ENCODE measurements at regions not wholly inside any gene's neighbourhood (a gene's known extent, or its start where the extent isn't known, plus 50 kb on each side); places are given as distances from the start of the nearest gene placed in this dataset.

DNA sequence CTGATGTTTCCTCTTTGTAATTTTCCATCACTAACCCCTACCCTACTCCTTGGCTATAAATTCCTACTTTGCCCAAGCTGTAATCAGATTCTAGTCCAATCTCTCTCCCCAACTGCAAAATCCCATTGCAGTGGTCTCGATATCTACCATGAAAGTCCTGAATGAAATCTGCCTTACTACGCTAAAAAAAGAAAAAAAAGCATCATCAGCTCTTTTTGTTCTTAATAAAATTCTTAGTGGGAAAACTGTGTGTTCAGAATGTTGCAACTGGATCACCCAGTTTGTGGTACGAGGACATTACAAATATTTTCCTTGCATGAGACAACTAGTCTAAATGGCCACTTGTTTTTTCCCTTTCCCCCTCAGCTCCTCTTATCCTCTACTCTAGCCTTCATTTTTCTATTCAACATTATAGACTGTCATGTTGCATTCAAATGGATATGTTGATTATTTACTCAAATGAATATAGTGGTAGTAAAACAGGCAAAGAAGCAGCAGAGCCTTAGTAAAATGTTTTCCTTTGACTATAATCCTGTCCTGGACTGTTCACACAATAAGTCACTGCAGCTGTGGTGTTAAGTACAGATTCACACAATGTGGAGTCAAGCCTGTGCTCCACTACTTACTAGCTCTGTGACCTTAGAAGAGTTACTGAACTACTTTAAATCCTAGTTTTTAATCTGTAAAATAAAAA, 527.1 kb upstream of the MARCKS start:
- TF ChIP-seq, protein P1, sequence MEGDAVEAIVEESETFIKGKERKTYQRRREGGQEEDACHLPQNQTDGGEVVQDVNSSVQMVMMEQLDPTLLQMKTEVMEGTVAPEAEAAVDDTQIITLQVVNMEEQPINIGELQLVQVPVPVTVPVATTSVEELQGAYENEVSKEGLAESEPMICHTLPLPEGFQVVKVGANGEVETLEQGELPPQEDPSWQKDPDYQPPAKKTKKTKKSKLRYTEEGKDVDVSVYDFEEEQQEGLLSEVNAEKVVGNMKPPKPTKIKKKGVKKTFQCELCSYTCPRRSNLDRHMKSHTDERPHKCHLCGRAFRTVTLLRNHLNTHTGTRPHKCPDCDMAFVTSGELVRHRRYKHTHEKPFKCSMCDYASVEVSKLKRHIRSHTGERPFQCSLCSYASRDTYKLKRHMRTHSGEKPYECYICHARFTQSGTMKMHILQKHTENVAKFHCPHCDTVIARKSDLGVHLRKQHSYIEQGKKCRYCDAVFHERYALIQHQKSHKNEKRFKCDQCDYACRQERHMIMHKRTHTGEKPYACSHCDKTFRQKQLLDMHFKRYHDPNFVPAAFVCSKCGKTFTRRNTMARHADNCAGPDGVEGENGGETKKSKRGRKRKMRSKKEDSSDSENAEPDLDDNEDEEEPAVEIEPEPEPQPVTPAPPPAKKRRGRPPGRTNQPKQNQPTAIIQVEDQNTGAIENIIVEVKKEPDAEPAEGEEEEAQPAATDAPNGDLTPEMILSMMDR (IDR thresholded peaks at IDR 0.05) = no peak
- no peak for TF ChIP-seq POLR2A (IDR thresholded peaks at IDR 0.05; ENCODE audit: low read length)
- TF ChIP-seq KDM5A (IDR thresholded peaks at IDR 0.05) = no peak
- TF ChIP-seq, protein P2, sequence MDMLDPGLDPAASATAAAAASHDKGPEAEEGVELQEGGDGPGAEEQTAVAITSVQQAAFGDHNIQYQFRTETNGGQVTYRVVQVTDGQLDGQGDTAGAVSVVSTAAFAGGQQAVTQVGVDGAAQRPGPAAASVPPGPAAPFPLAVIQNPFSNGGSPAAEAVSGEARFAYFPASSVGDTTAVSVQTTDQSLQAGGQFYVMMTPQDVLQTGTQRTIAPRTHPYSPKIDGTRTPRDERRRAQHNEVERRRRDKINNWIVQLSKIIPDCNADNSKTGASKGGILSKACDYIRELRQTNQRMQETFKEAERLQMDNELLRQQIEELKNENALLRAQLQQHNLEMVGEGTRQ (IDR thresholded peaks at IDR 0.05) = no peak
- TF ChIP-seq MYC (IDR thresholded peaks at IDR 0.05; ENCODE audit: borderline replicate concordance, low read length) = no peak
- TF ChIP-seq POLR2AphosphoS2 (conservative IDR thresholded peaks at IDR 0.05; ENCODE audit: low read length) = no peak
- no peak for TF ChIP-seq RAD21 (conservative IDR thresholded peaks at IDR 0.05 in 1 of 2, IDR thresholded peaks at IDR 0.05 in 1 of 2)
- TF ChIP-seq, protein P3, sequence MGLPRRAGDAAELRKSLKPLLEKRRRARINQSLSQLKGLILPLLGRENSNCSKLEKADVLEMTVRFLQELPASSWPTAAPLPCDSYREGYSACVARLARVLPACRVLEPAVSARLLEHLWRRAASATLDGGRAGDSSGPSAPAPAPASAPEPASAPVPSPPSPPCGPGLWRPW (IDR thresholded peaks at IDR 0.05) = no peak
- no peak for TF ChIP-seq CEBPB (IDR thresholded peaks at IDR 0.05)
- TF ChIP-seq, protein P4, sequence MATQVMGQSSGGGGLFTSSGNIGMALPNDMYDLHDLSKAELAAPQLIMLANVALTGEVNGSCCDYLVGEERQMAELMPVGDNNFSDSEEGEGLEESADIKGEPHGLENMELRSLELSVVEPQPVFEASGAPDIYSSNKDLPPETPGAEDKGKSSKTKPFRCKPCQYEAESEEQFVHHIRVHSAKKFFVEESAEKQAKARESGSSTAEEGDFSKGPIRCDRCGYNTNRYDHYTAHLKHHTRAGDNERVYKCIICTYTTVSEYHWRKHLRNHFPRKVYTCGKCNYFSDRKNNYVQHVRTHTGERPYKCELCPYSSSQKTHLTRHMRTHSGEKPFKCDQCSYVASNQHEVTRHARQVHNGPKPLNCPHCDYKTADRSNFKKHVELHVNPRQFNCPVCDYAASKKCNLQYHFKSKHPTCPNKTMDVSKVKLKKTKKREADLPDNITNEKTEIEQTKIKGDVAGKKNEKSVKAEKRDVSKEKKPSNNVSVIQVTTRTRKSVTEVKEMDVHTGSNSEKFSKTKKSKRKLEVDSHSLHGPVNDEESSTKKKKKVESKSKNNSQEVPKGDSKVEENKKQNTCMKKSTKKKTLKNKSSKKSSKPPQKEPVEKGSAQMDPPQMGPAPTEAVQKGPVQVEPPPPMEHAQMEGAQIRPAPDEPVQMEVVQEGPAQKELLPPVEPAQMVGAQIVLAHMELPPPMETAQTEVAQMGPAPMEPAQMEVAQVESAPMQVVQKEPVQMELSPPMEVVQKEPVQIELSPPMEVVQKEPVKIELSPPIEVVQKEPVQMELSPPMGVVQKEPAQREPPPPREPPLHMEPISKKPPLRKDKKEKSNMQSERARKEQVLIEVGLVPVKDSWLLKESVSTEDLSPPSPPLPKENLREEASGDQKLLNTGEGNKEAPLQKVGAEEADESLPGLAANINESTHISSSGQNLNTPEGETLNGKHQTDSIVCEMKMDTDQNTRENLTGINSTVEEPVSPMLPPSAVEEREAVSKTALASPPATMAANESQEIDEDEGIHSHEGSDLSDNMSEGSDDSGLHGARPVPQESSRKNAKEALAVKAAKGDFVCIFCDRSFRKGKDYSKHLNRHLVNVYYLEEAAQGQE (IDR thresholded peaks at IDR 0.05) = no peak
- TF ChIP-seq E2F6 (IDR thresholded peaks at IDR 0.05; ENCODE audit: borderline replicate concordance, low read depth) = no peak
- TF ChIP-seq TP53 (CRISPR knock-in tag; IDR thresholded peaks at IDR 0.05) = no peak
- no peak for TF ChIP-seq MAZ (IDR thresholded peaks at IDR 0.05; ENCODE audit: borderline replicate concordance, low read depth, low read length)

Data from A549 (cell line).